NCI-H69 (cell line): ENCODE measurements at regions not wholly inside any gene's neighbourhood (a gene's known extent, or its start where the extent isn't known, plus 50 kb on each side); places are given as distances from the start of the nearest gene placed in this dataset.
"Not testable (repeated sequence)": the region's sequence is repeated elsewhere in the genome, so short reads cannot be mapped to it uniquely, and the experiment has no call there.

ENCODE experiments used
- DNase-seq: peaks from one replicate; lab custom pipeline; 2025; lab: John Stamatoyannopoulos, UW

DNA sequence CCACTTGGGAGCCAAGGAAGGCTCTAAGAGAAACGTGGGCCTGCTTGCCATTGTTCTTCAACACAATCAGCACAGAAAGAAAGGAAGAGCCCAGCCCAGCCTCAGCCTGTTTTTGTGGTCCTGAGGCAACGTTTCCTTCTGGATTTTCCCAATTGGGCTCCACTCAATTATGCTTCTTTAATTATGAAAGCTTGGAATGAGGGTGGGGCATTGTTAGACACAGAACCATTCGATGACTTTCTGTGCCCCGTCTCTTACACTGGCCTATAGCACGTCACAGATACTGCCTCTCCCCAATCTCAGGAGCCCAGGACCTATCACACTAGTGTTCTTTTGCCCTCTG is 207.4 kb downstream of the ZFP36L2 start:
- DNase-seq, result no peak

DNA sequence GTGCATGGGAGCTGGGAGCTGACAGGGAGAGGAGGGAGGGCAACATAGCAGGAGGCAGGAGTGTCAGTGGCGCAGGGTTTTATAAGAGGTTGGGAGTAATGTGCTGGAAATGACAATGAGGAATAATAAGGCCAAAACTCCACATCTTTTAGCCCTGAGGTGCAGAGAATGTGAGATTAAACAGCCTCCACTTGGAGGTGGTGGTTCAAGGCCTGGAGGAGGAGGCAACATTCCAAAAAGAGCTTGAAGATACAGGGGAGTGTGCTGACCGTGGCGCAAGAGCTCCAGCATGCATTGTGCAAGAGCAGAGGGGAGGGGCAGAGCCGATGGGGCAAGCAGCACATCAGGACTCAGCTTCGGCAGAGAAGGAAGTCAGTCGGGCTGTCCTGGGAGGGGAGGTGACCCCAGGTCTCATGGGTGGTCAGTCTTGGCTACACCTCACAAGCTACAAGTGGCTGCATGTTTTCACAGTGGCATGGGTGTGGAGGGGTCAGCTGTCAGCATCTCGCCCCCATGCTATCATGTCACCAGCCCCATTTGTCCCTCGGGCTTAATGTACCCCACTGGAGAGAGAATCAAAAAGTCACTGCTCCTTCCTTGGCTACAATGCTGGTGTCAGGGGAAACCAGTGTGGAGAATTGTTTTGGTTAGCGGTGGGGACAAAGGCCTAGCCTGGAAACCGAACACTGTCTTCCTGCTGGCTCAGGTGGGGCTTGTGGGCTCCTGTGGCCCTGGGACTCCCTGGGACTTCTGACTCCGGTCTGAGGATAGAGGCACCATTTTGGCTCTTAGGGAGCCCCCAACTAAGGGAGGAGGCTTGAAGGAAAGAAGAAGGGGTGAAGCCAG is 208.0 kb downstream of the ZFP36L2 start:
- no peak for DNase-seq

DNA sequence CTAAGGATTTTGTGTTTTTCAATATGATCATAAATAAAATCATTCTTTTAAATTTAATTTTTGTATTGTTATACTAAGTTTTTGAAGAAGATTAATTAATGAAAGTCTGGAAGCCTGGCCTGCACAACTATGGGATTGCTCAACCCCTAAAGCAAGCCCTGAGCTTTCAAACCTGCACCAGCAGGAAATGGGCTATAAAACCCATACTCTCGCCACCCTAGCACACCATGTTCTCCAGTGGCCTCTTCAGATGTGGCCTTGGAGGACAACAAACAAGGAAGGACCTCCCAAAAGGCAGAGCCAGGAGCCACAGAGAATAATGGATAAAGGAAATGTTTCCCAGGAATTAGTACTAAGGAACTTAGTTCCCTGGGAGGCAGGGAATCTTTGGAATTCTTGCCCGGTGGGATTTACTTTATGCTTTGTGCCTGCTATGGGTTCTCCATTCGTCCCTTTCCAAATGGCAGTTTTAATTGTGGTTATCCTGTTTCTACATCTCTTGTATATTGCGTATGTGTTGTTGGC is 212.5 kb downstream of the ZFP36L2 start:
- DNase-seq, result no peak

DNA sequence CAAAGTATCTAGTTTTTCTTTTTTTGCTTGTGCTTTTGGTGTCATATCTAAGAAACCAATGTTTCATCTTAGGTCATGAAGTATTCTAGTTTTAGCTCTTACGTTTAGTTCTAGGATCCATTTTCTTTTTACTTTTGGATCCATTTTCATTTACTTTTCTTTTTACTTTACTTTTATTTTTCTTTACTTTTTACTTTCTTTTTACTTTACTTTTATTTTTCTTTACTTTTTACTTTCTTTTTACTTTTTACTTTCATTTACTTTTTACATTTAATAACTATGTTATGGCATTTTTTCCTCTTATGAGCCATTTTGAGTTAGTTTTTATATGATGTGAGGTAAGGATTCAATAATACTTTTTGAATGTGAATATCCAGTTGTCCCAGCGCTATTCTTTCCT is 213.4 kb downstream of the ZFP36L2 start:
- DNase-seq, result no peak

DNA sequence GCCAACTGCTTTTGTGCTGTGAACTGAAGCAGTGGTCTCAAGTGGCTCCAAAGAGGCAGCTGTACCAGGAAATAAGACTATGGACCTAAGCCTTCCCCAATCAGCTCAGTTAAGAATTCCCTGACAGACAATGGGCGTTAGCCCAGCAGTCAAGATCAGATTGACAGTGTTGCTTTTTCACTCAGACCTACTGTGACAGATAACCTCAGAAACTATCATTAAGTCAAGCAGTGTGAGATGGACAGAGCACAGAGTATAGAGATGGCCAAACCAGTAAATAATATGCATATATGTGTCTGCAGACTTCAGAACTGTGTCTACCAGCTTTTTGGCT is 215.3 kb downstream of the ZFP36L2 start:
- DNase-seq, result no peak

DNA sequence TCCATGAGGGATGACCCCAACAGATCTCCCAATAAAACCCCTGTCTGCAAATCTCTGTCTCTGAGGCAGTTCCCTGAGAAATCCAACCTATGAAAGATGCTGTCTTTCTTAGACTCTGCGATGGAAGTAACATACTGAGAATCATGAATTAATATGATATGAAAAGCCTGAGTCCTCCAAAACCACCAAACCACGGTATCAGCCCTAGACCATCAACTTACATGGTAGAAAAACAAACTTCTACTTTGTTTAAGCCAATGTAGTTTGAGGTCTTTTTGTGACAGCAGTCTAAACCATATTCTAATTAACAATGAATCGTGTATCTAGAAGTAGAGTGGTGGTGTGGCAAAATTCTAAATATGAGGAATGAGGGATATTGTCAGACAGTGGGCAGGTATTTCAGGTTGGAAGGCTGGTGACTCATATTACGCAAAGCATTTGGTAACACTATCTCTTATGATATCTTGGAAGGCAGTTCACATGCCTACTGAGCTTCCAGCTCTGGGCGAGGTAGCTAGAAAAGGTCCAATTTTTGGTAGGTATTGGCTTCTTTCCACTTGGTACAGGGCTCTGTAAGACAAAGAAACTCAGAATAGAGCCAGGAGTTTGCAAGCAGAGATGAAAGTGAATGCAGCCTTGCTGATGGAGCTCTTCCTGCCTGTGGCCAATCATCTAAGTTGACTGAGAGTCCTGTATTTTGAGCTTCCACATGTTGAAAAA is 215.8 kb downstream of the ZFP36L2 start:
- DNase-seq, result no peak

DNA sequence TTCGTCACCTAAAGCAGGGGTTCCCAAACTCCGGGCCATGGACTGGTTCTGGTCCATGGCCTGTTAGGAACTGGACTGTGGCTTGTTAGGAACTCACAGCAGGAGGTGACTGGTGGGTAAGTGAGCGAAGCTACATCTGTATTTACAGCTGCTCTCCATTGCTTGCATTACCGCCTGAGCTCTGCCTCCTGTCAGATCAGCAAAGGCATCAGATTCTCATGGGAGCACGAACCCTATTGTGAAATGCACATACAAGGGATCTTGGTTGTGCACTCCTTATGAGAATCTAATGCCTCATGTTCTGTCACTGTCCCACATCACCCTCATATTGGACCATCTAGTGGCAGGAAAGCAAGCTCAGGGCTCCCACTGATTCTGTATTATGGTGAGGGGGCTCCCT is 217.0 kb downstream of the ZFP36L2 start:
- DNase-seq, result no peak

DNA sequence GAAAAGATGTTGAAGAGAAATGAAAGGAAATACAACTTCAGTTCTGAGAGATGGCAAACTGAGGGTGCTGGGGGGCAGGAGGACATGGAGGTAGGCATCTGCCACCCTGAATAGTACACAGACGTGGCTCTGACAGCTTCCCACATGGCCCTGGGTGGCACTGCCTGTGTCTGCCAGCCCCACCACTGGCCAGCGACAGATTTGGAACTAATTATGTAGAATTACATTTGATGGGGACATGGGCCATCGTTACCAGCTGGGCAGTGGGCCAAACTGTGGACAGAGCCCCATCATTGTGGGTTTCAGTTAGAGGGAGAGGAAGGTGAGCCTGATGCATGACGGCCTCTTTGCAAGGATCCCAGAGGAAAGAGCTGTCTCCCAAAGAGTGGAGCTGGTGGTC is 216.0 kb upstream of the HAAO start:
- DNase-seq, result no peak

DNA sequence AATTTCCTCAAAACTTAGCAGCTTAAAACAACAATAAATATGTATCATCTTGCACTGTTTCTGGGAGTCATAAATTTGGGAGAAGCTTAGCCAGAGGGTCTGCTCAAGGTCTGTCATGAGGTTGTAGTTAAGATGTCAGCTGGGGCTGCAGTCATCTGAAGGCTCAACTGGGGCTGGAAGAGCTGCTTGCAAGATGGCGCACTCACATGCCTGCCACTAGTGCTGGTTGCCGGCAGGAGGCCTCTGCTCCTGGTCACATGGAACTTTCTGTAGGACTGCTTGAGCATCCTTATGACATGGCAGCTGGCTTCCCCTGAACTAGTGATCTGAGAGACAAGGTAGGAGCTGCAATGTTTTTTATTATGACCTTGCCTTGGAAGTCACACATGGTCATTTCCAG is 215.5 kb upstream of the HAAO start:
- DNase-seq, result no peak

DNA sequence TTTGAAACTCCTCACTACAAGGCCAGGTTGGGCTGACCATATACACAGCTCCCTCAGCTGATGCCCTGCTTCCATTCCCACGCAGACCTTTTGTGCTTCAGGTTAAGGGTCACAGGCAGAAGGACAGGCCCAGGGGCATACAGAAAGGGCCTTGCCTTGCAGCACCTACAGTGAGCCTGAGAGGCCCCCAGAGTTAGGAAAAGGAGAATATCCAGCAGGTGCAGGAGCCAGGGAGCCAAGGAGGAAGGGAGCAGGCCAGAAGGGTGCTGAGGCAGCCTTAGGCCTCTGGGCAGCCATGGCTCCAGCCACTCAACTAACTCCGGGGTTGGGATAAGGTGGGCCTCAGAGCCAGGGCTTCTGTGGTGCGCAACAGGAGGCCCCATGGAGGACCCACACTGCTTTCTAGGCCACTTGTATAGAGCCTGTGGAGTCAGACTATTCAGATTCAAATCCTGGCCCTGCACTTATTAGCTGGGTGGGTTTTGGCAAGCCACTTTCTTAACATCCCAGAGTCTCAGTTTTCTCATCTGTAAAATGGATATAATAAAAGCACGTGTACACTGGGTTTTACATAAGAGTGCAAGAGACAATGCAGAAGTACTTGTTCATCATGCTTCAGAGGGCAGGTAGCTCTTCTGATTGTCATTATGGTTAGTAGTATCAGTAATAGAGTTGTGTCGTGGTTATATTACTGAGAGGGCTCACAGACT is 214.6 kb upstream of the HAAO start:
- DNase-seq, result no peak

DNA sequence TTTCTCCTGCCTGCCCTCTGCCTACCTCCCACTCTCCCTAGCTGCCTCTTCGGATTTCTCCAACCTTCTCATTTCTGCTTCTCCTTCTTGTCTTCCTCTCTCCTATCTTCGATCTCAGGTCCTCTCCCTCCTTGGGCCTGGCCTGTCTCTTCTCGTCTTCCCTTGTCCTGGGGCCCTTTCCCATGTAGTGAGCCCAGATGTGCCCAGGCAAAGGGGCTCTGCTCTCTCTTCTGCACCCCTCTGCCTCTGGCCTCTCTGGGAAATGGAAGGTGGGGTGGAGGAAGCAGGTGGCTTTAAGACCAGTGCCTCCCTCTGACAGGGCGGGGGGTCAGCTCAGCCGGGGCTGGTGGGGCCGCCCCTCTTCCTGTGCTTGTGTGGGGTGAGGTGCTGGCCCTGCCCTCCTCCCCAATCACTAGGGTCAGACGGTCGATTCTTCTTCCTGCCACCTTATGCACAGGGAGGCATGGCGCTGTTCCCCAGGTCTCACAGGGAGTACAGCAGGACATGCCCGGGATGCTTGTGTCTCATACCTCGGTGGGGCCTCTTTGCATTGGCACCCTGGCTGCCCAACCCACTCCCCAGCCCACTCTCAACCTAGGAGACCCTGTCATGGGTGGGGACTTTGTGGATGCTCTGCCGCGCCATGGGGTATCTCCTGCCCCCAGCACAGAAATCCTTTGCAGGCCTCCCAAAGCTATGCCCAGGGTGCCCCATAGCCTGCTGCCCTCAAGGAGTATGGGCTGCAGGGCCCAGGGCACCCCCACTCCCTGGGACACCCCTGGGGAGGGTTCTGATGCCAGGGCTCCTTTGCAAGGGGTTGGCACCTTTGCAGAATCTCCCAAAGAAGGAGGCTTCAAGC is 213.8 kb upstream of the HAAO start:
- no peak for DNase-seq

DNA sequence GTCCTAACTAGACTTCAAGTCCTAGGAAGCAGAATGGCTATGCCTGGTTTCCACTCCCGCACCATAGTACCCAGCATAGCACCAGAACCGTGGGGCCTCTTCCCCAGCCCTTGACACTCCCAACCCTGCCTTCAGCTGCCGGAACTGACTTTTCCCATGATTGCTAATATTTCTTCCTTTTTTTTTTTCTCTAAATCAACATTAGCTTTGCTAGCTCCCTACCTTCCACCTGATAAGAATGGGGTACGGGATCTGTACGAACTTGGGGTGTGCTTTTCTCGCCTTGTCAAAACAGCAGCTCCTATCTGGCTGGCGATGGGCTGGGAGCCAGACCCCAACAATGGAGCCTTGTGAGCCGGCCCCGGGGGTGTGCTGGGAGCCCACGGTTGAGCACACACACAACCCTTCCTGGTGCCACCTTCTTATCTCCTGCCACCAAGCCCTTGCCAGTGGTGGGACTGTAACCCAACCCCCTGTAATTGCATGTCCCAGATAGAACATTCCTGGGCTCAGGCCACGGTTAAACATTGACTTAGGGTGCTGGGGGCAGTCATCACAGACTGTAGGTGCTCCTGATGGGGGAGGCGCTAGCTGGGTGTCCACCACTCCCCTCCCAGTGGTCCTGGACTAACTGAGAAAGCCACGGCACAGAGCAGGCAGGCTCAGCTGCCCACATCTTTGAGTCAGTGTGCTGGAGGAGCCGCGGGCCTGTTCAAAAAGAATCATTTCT is 213.0 kb upstream of the HAAO start:
- DNase-seq, result no peak

DNA sequence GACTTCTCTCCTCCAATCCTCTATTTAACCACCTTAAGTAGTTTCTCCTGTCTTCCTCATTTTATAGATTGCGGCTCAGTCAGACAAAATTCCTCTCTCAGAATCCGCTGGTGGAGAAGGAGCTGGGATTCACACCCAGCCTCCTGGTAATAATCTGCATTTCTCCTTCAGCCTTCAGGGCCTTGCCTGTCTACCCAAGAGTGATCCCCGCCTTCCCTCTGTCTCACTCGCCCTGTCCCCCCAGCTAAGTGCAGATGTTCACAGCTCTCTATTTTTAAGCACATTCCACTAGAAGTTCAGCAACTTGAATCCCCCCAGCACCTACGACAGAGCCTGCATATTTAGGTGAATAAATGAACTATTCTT is 212.5 kb upstream of the HAAO start:
- DNase-seq, result no peak

DNA sequence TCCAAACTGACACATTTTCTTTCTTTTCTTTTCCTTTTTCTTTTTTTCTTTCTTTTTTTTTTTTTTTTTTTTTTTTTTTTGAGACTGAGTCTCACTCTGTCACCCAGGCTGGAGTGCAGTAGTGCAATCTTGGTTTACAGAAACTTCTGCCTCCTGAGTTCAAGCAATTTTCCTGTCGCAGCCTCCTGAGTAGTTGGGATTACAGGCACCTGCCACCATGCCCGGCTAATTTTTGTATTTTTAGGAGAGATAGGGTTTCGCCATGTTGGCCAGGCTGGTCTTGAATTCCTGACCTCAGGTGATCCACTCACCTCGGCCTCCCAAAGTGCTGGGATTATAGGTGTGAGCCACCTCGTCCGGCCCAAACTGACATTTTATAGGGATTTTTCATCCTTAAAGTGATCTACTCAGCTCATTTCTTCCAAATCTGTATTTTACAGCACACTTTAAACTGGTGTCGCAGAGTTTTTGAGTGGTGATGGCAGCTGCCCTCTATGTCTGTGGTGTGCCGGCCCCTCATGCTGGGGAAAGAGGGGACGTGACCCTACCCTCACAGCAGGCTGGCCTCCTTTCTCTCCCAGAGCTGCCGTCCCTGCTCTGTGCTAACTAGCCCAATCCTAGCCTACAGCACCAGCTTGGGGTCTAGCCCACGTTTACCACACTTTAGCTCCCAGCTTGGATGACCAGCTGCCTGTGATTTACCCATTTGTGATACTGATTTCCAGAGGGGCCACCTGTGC is 211.9 kb upstream of the HAAO start:
- DNase-seq, result not testable (repeated sequence)

DNA sequence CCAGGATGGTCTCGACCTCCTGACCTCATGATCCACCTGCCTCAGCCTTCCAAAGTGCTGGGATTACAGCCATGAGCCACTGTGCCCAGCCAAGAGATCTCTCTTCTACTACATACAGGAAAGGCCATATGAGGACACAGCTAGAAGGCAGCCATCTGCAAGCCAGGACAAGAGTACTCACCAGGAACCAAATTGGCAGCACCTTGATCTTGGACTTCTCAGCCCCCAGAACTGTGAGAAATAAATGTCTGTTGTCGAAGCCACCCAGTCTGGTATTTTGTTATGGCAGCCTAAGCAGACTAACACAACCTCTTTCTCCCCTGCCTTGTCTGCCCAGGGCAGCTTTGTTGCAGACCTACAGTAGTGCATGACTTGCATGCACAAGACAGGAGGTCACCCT is 211.3 kb upstream of the HAAO start:
- DNase-seq, result no peak

DNA sequence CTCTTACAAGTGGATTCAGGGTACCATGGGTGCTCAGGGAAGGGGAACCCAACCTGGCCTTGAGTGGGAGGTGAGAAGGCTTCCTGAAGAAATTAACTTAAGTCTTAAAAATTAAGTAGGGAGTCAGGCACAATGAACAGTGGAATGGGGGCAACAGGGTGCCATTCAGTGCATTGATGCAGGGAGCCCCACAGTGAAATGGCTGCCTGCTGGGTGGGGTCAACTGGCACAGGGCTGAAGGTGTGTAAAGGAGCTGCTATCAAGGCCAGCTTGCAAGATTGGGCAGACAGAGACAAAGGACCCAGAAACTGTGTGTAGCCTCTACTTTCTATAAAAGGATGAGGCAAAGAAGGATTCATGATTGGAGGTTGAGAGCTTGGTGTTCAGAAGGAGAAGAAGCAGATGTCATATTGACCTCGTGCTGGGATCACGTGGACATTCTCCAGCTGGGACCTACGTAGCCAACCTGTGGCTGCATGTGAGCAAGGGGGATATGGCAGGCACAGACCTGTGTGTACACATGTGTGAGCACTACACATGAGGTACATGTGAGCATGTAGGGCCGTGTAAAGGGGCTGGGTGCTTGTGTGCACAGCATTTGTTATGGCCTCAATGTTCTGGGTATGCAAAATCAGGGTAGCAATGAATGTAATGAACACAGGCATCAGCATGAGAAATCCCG is 209.5 kb upstream of the HAAO start:
- no peak for DNase-seq

DNA sequence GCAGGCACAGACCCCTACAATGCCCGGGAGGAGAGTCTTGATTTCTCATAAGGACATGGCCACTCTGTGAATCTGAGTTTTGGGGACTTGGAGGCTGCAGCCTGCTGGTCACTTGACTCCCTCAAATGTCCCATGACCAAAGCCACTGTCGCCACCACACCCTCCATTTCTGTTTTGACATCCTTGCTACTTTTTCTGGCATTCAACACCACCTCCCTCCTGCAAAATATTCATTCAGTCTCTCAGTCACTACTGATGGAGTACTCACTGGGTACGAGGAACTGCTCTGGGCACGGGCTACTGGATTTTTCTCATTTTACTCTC is 208.6 kb upstream of the HAAO start:
- DNase-seq, result no peak

DNA sequence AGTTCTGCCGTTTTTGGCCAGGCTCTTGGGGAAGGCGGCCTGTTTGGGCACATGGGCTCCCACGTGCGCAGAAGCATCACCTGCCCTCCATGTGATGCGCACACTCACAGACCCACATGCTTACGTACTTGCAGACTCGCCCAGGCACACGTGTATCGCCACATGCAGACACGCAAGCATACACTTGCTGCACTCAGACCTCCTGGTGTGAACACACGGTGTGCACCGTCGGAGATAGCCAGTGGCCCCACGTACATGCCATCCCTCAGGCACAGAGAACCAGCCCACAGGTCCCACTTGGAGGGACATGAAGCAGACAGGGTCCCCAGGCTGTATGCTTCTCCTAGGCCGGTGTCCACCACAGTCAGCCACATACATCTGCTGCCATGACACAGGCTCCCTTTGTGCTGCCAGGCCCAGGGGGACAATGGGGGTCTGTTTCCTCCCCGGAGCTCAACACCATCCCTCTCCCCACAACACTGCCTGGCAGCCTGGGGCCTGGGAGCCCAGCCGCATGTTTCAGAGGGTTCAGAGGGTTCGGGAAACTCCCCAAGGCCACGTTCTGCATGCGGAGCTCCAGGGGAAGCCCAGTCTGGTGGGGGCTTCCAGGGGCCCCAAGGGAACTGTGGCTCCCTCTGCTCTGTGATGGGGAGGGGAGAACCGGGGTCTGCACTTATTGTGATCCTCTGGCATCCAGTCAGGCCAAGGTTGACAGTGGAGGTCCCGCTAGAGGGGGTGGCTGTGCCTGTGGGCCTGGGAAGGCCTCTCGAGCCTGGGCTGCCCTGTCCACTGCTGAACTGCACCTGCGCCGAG is 208.1 kb upstream of the HAAO start:
- DNase-seq, result no peak

DNA sequence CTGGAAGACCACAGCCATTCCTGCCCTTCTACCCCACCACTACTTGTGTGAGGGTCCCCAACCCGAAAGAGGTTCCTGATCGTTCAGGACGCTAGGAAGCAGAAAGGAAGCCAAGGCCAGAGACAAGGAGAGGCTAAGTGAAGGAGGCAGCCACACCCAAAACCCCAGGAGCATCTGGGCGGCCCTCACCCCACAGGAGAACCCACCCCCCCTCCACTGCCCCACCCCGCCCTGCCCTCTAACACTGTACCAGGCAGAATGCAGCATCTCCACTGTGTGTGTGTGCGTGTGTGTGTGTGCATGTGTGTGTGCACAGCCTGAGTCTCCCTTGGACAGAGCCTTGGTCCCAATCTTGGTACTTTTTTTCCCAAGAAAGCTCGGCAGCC is 207.5 kb upstream of the HAAO start:
- no peak for DNase-seq
